Smooth muscle cell (in vitro differentiated cells): ENCODE measurements at regions not wholly inside any gene's neighbourhood (a gene's known extent, or its start where the extent isn't known, plus 50 kb on each side); places are given as distances from the start of the nearest gene placed in this dataset.

Experiments
- DNase-seq: peaks from one replicate; lab custom pipeline; 2025; ENCODE audit not compliant: unreplicated experiment; lab: John Stamatoyannopoulos, UW
- H2AFZ ChIP-seq: fragments of 200-600 bp; sonication (generic); 2 replicates; pipeline ENCODE4 v1.6.0; 2016; ENCODE audit warnings: antibody characterized with exemption, low read depth, mild to moderate bottlenecking
- H3F3A ChIP-seq: fragments of 200-600 bp; sonication (generic); 2 replicates; pipeline ENCODE4 v1.6.0; 2017; ENCODE audit warnings: antibody characterized with exemption, low read depth
- H3K27ac ChIP-seq: fragments of 200-600 bp; sonication (generic); 2 replicates; pipeline ENCODE4 v1.5.1; 2016; ENCODE audit warnings: low read depth, mild to moderate bottlenecking
- H3K27me3 ChIP-seq: fragments of 200-600 bp; sonication (generic); 2 replicates; pipeline ENCODE4 v1.6.1; 2016; ENCODE audit warnings: low read depth, mild to moderate bottlenecking
- H3K36me3 ChIP-seq: fragments of 200-600 bp; sonication (generic); 2 replicates; pipeline ENCODE4 v1.5.1; 2016; ENCODE audit warnings: low read depth
- H3K4me1 ChIP-seq: fragments of 200-600 bp; sonication (generic); 2 replicates; pipeline ENCODE4 v1.5.1; 2016; ENCODE audit warnings: low read depth
- H3K4me2 ChIP-seq: fragments of 200-600 bp; sonication (generic); 2 replicates; pipeline ENCODE4 v1.6.0; 2016; ENCODE audit warnings: mild to moderate bottlenecking
- H3K4me3 ChIP-seq: fragments of 200-600 bp; sonication (generic); 2 replicates; pipeline ENCODE4 v1.5.1; 2016; ENCODE audit warnings: mild to moderate bottlenecking
- H3K79me2 ChIP-seq: fragments of 200-600 bp; sonication (generic); 2 replicates; pipeline ENCODE4 v1.6.0; 2016; ENCODE audit warnings: low read depth, mild to moderate bottlenecking
- H3K9ac ChIP-seq: fragments of 200-600 bp; sonication (generic); 2 replicates; pipeline ENCODE4 v1.6.0; 2016; ENCODE audit warnings: low read depth
- H3K9me3 ChIP-seq: fragments of 200-600 bp; sonication (generic); replicated peaks from 2 replicates; pipeline ENCODE4 v1.5.1; 2016; ENCODE audit warnings: low read depth
- H4K20me1 ChIP-seq: fragments of 200-600 bp; sonication (generic); 2 replicates; pipeline ENCODE4 v1.6.0; 2016; ENCODE audit warnings: low read depth
- CTCF ChIP-seq: fragments of 200-600 bp; sonication (generic); IDR thresholded peaks from 2 replicates; pipeline ENCODE4 v1.5.1; 2017; ENCODE audit warnings: borderline replicate concordance, mild to moderate bottlenecking, antibody characterized with exemption; ENCODE audit not compliant: insufficient read depth, poor library complexity, severe bottlenecking
- WGBS: methylation state at CpG from one replicate; pipeline ENCODE4 v1.1.7; 2016; ENCODE audit warnings: low lambda C conversion rate; 5-methylcytosine and 5-hydroxymethylcytosine counted together

GRCh38 chr13:78032132-78032531 lies 113.5 kb upstream of the EDNRB start:
- Histone ChIP-seq H3F3A (no peaks in the 10 kb centered on the region), H3K4me2 (no peak overlapping the region), H3K4me3 (no peak overlapping the region), H3K9ac (no peak overlapping the region), H3K27ac (no peak overlapping the region), H3K27me3 (no peaks in the 10 kb centered on the region), H3K9me3 (no peaks in the 10 kb centered on the region), H3K79me2 (no peaks in the 10 kb centered on the region), H3K4me1 (peaks cover 11% of the 10 kb centered on the region), H2AFZ (no peak overlapping the region), H3K36me3 (no peaks in the 10 kb centered on the region), H4K20me1 (no peaks in the 10 kb centered on the region)
- TF ChIP-seq CTCF: no peak
- no peak for DNase-seq

GRCh38 chr13:78030341-78030896 lies 111.8 kb upstream of the EDNRB start:
- Histone ChIP-seq H3K4me3 (no peak overlapping the region), H3K36me3 (no peaks in the 10 kb centered on the region), H3K9me3 (no peaks in the 10 kb centered on the region), H3K79me2 (no peaks in the 10 kb centered on the region), H3K4me2 (no peak overlapping the region), H3K27me3 (no peaks in the 10 kb centered on the region), H3K9ac (no peak overlapping the region), H3K4me1 (peaks cover 11% of the 10 kb centered on the region), H3K27ac (no peak overlapping the region), H3F3A (no peaks in the 10 kb centered on the region), H2AFZ (no peak overlapping the region), H4K20me1 (no peaks in the 10 kb centered on the region)
- no peak for TF ChIP-seq CTCF
- DNase-seq: no peak
- 90% methylated on average over 2 of the region's 2 CpGs for WGBS

- H3K4me1 ChIP-seq: peaks cover 11% of the 10 kb centered on the region
- H3K36me3 ChIP-seq: no peaks in the 10 kb centered on the region
- no peak overlapping the region for H3K4me2 ChIP-seq
- no peak for DNase-seq
- no peak overlapping the region for H2AFZ ChIP-seq
- no peaks in the 10 kb centered on the region for H3F3A ChIP-seq
- no peak overlapping the region for H3K9ac ChIP-seq
- TF ChIP-seq CTCF: no peak
- H3K27ac ChIP-seq: no peak overlapping the region
- H4K20me1 ChIP-seq: no peaks in the 10 kb centered on the region
- H3K27me3 ChIP-seq: no peaks in the 10 kb centered on the region
- 95% methylated on average over 6 of the region's 6 CpGs for WGBS
- H3K9me3 ChIP-seq: no peaks in the 10 kb centered on the region
- no peaks in the 10 kb centered on the region for H3K79me2 ChIP-seq
- no peak overlapping the region for H3K4me3 ChIP-seq
These were observed 111.3 kb upstream of the EDNRB start for GRCh38 chr13:78029901-78030300.

GRCh38 chr13:78028960-78029359 lies 110.3 kb upstream of the EDNRB start:
- no peak overlapping the region for H3K9ac ChIP-seq
- H3K4me1 ChIP-seq: peaks cover 11% of the 10 kb centered on the region
- no peak for TF ChIP-seq CTCF
- DNase-seq: no peak
- no peaks in the 10 kb centered on the region for H3K79me2 ChIP-seq
- H3K27me3 ChIP-seq: no peaks in the 10 kb centered on the region
- H3K4me3 ChIP-seq: no peak overlapping the region
- no peak overlapping the region for H3K4me2 ChIP-seq
- no peaks in the 10 kb centered on the region for H4K20me1 ChIP-seq
- no peak overlapping the region for H2AFZ ChIP-seq
- H3F3A ChIP-seq: no peaks in the 10 kb centered on the region
- whole genome bisulfite sequencing: 100% methylated on average over 1 of the region's 1 CpG
- no peaks in the 10 kb centered on the region for H3K9me3 ChIP-seq
- no peak overlapping the region for H3K27ac ChIP-seq
- H3K36me3 ChIP-seq: no peaks in the 10 kb centered on the region
